RCC 7860 (cell line): ENCODE measurements at regions not wholly inside any gene's neighbourhood (a gene's known extent, or its start where the extent isn't known, plus 50 kb on each side); places are given as distances from the start of the nearest gene placed in this dataset.
"Not testable (repeated sequence)": the region's sequence is repeated elsewhere in the genome, so short reads cannot be mapped to it uniquely, and the experiment has no call there.

Experiments used
- DNase-seq: peaks from one replicate; pipeline ENCODE4 v3.0.0-alpha.2; 2015; ENCODE audit warnings: low spot score
- FAIRE-seq: peaks from 2 replicates; lab custom pipeline; 2012; peaks lifted over from hg19 to GRCh38; lab: Jason Lieb, UNC

DNA sequence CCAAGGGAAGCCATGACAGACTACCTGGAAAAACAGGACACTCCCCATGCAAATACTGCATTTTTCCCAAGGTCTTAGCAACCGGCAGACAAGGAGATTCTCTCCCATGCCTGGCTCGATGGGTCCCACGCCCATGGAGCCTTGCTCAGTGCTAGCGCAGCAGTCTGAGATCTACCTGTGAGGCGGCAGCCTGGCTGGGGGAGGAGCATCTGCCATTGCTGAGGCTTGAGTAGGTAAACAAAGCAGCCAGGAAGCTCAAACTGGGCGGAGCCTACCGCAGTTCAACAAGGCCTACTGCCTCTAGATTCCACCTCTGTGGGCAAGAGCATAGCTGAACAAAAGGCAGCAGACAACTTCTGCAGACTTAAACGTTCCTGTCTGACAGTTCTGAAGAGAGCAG is 1417.2 kb downstream of the FSTL5 start:
- not testable (repeated sequence) for DNase-seq, FAIRE-seq

DNA sequence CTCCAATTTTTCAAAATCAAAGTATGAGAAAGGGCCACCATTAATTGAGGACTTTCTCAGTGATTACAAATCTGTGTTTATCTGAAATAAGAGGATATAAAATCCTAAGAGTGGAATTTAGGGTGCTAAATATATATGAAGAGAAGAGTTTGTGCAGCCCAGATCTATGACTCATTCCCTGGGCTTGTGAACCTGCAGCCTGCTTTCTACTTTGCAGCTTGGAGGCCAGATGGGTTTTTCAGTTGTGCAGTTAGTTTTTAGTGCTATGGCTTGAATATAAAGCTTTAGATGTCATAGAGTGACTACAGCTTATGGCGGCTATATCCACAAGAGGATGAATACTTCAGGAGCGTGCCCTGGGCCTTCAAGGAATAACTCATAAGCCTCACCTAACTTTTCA is 1391.1 kb downstream of the FSTL5 start:
- FAIRE-seq (no peak), DNase-seq (no peak)

DNA sequence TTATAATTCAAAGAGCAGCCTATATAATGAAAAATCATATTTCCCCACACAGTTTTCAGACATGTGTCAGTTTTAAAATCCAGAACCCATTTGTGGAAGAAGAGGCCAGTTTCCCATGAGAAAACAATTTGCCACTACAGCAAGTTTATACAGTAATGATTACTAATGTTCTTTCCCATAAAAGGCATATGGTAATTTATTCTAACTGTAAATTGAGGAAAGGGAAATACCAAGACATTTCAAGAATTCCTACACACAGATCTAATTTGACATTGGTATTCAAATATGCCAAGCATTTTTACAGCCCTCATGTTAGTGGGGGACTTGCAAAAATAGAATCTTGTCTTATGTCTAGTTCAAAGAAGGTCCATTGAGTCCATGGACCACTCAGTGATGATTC is 1368.6 kb downstream of the FSTL5 start:
- no peak for FAIRE-seq

DNA sequence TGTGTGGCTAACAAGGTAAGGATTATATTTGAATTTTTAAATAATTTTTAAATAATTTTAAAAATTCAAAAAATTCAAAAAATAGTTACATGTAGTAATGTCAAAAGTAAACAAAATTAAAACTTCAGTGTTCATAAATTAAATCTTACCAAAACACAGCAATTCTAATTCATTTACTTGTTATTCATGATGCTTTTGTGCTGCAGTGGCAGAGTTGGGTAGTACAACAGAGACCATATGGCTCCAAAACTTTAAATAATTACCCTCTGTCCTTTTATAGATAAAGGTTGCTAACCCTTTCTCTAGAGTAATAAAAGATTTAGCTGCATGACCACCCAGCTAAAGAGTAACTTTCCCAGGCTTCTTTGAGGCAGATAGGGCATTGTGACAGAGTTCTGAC is 1355.6 kb downstream of the FSTL5 start:
- no peak for DNase-seq
- FAIRE-seq = no peak

More for the DNA sequence above, 1368.6 kb downstream of the FSTL5 start:
- DNase-seq = no peak

DNA sequence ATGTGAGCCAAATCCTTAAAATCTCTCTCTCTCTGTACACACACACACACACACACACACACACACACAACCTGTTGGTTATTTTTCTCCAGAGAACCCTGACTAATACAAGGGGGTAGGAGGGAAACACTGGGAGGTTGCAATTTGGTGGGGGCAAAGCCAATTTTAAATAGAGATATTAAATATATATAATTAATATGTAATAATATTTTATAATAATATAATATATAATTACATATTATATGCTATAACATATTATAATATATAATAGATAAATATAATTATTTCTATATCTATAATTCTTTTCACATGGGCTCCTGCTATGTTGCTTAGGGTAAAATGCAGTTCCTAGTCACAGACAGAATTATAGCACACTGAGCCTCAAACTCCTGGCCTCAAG is 1354.2 kb downstream of the FSTL5 start:
- no peak for FAIRE-seq
- DNase-seq = no peak

DNA sequence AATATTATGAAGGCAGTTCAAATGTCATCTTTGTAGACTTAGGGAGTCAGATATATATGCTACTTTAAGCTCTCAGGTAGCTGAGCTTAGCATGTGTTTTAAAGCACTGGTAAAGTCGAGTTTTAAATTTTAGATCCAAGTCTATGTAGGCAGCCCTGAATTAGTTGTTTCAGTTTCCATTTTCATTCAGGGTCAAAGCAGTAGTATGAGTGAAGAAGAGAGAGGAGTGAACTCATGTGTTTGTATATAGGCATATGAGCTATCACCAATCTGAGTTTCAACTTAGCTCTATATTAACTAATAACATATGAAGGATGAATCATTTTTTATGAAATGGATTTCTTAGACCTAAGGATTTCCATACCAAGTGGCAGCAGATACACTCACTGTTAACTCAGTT is 1353.4 kb downstream of the FSTL5 start:
- DNase-seq (no peak), FAIRE-seq (no peak)

DNA sequence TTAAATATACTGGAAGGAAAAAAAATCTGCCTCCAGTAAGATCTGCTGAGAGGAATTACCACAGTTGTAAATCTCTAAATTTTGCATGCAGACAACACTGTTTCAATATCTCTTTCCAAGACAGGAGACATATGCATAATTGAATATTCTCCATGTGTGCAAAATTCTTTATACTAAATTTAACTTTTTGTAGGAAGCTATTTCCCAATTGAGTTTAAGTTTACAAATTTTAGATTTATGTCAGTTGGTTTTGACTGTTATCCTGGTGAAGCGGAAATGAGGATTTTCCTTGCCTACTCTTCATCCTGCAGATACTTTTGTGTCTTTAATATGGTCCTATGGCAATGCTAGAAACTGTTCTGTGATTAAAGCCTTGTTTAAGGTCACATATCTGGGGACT is 1352.9 kb downstream of the FSTL5 start:
- DNase-seq = no peak
- no peak for FAIRE-seq

DNA sequence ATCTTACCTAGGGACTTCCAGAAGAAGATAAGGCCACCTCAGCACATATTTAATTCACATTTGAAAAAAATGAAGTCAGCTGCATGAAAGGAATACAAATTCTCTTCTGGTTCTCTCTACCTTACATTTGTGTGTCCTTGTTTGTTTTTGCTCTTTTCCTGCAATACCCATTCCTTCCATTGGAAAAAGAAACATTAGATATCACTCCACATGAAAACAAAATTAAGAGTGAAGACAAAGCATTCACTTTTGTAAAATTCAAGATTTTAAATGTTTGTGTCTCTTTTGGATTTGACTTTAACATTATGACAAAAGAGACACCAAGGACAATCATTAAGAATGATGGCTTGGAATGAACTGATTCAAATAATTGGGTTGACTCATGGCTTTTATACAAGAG is 1351.8 kb downstream of the FSTL5 start:
- no peak for FAIRE-seq
- no peak for DNase-seq

DNA sequence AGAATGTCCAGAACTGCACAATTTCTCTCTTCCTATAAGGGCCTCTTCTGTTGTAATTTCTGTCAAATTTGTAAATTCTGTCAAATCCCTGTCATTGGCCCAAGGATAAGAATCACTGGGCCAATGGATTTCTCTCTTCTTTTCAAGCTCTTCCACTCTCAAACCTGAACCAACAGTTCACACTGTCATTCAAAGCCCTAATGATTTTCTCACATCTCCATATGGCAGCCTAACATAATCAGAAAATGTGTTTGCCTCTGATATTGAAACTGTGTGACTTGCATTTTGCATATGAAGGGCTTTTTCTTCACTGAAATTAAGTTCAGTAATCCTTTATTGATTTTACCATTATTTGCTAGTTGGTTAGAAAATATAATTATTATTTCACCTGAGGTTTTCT is 1349.1 kb downstream of the FSTL5 start:
- no peak for FAIRE-seq
- DNase-seq = no peak

DNA sequence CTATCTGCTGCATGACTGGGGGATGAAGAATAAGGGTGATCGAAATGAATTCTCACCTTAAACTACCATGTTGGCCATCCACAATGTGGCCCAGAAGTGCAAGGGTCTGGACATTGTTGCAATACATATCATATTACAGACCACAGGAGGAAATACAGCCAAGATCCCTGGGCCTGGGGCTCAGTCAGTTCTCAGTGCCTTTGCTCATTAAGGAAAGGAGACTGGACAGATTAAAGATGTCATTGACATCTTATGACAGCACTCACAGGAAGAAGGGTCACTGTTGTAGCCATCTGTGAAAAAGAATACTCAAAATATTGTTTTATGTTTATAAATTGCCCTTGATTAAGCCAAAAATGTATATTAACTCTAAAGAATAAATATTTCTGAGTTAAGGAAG is 1345.2 kb downstream of the FSTL5 start:
- no peak for DNase-seq
- FAIRE-seq = no peak

DNA sequence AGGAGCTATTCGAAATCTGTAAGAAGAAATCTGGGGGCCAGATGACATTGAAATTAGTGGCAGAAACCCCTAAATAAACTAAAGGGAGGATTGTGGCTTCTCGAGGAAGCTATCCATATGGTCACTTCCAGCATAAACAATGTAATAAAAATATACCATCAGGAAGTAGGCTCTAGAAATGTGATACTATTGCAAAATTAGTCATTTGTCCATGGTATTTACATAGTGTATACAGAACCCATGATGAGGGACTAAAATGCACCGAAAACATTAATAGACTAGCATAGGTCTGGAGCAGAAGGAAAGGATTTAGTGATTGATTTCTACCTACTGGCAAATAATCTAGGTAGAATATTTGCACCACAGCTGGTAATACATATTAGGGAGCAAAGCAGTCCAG is 1344.0 kb downstream of the FSTL5 start:
- no peak for FAIRE-seq

DNA sequence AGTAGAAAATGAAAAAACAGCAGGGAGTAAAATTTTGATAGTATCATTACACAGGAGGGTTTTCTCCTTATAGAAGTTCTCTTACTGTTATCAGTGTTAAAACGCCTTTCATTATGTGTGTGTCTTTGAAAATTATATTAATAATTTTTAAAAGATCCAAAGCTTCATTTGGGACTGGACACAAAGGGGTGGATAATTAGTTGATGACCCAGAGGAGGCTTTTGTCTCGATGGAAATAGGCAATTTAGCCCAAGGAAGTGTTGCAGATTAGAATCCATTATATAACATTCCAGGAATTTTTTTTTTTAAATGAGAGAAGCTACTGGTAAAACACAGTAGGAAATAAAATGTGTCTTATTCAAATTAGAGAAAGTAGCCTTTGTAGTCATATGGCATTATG is 1339.3 kb downstream of the FSTL5 start:
- FAIRE-seq (no peak), DNase-seq (no peak)

More for the DNA sequence above, 1344.0 kb downstream of the FSTL5 start:
- no peak for DNase-seq

DNA sequence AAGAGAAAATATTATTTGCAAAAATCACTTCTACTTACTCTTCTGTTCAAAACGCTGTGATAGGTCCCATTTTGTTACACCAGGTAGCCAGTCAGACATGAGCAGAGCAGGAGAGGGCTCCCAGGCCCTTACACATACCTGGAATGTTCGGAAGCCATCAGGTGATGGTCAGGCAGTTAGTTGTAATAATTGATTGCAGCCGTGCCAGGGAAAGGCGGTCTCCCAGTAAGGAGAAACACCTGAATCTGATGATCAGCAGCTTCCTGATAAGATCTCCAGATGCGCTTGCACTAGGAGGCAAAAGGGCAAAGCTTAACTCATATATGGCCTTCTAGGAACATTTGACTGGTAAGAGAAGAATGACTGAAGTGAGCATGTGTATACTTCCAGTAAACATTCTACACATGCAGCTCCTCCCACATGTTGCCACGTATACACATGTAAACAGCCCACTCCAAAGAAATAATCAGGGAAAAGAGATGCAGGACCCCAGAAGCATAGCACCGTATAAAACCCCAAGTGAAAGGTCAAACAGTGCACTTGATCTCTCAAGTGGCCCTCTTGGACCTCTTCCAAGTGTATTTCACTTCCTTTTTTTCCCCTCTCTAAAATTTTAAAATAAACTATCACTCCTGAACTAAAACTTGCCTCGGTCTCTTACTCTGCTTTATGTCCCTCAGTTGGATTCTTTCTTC is 1338.0 kb downstream of the FSTL5 start:
- FAIRE-seq = no peak
- no peak for DNase-seq

DNA sequence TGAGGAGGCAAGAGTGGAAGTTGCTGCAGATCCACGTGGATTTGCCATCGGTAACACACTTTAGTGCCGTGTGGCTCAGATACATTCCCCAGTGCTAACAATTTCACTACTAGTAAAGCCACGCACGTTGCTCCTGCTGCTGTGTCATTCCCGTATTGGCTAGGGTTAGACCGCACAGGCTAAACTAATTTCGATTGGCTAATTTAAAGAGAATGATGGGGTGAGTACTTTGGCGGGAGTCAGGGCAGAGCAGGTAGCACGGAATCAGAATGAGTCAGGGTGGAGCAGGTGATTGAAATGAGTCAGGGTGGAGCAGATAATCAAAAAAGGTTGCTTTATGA is 1337.5 kb downstream of the FSTL5 start:
- FAIRE-seq = no peak

DNA sequence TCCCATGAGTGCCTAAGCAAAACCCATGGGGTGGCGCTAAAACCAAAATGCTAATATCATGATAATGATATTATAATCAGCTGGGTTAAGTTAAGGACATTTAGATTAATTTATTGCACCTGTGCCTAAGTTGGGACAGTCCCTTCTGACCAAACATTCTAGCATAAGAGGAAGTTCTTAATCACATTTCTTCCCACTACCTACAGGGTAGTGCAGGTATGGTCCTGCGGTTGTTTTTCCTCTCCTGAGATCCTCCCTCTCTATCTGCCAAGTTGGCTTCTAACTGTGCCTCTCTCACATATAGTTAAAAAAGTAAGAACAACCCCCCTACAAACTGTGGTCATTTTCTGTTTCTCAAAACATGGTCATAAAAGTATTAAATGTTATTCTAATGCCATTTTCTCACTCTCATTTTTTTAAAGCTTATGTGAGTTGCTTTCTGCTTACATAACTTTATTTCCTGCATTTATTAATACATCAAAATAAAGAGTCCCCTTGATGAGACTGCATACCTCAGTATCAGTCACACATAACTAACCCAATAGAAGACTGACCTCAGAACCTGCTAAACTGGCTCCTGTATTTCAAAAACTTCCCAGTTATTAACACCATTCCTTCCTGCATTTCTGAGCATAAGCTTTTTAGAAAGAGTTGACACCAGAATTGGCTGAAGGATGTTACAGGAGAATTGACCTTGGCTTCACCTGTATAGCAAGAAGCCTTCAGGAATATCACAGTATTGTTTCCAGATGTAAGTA is 1332.5 kb downstream of the FSTL5 start:
- FAIRE-seq = no peak
- DNase-seq = no peak

More for the DNA sequence above, 1337.5 kb downstream of the FSTL5 start:
- DNase-seq = no peak

DNA sequence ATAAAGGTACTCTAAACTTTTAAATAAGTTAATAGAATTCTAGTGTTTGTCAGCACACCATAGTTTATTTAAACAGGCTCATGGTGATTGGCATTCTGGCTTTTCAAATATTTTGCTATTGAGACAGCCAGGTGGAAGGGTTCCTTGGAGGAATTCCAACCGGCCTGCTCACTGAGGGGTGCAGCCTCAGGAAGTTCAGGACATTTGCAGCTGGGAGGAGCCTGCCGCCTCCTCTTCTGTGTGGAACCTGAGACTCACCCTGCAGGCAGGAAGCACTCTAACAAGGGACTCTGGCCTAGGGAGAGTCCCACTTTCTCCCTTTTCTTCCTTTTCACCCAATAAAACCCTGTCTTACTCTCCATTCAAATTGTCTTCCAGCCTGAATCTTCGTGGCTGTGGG is 1328.0 kb downstream of the FSTL5 start:
- FAIRE-seq (no peak), DNase-seq (no peak)

DNA sequence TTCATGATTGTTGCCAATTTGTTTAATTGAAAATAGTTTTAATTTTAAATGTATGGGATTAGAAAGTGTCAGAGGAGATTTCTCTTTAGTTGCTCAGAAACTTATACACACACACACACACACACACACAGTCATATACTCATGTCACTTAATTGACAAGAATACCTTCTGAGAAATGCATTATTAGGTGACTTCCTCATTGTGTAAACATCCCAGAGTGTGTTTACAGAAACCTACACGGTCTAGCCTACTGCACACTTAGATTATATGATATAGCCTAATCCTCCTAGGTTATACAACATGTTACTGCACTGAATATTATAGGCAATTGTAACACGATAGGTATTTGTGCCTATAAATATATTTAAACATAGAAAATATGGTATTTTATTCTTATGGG is 1327.4 kb downstream of the FSTL5 start:
- DNase-seq = no peak

DNA sequence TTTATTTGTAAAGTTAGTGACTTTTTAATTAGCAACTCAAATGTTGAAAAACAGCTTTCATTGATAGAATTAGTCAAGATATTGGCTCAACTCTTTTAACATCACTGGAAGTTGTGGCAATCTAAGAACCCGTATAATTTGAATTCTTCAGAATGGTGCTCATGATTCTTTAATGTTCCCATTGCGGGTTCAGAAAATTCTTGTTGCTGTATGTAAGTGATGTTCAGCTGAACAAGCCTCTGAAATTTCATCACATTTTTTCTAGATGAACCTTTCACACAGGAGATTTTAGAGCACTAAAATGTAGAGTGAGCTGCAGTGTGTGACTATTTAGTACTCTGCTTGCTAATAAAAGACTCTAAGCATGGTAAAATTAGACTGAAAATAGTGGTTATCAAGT is 1317.7 kb downstream of the FSTL5 start:
- DNase-seq (no peak), FAIRE-seq (no peak)

More for the DNA sequence above, 1327.4 kb downstream of the FSTL5 start:
- FAIRE-seq = no peak

DNA sequence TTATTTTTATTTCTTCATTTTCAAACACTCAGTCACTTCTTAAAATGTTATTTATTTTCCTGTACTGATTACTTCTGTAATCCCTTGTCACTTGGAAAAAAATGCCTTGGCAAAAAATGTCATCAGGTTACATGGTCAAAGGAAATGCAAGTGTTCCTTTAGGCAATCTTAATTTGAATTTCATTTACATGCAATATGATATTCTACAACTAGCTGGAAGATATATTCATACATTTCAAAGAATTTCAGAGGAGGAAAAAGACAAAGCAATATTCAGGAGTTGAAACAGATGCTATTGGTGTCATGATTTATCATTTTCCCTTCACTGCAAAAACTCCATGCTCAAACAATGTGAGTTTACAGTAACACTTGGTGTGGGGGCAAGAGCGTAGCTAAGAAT is 1316.6 kb downstream of the FSTL5 start:
- no peak for DNase-seq
- no peak for FAIRE-seq

DNA sequence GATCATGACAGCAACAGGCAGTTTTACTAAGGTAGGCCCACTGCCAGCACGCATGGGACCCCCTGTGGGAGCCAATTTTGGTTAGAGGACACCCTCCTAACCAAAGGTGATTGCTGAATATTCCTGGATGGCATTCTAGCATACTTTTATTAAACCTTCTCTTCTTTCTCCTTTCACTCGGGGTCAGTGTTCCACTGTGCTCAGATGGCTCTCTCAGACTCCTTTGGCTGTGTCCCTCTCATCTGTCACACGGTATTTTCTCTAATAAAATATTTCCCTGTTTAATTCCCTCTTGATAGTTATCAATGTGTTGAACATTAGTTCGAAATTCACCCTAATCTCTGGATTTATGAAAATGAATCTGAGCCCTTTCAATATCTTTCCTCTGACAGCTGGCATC is 1315.3 kb downstream of the FSTL5 start:
- FAIRE-seq (no peak), DNase-seq (no peak)

DNA sequence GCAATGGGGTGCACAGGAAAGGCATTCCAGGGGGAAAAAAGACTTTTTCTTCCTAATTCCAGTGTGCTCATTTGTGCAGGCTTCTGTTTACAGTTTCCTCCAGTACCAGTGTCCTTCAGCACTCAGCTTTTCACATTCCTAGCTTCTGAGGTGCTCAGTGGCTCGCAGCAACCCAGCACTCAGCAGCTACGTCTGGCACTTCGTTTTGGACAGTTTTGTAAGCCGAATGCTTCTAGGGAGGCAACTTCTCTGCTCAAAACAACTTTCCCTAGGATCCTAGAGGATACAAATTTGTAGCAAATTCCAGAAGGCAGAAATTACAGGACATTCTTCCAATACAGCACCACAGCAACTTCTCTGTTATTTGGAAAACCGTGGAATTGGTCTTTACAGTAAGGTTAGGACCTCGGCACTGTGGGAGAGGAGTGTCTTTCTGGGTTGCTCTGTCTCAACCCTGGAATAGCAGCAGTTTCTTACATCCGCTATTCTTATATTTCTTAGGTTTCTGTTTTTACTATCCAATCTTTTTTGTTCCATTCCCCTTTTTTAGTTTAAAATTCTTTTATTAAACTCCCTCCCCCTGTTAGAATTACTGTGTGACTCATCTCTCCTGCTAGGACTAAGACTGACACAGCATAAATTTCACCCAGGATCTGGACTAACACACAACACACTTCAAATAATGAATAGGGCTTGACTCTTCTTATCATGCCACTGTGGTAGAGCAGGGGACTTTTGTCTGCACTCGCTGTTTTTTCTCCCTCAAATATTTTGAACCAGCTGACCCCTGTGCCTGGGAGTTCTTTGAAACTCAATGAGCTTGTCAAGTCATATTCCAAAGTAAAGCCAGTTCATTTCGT is 1314.7 kb downstream of the FSTL5 start:
- DNase-seq (peak; percentile 11), FAIRE-seq (no peak)

DNA sequence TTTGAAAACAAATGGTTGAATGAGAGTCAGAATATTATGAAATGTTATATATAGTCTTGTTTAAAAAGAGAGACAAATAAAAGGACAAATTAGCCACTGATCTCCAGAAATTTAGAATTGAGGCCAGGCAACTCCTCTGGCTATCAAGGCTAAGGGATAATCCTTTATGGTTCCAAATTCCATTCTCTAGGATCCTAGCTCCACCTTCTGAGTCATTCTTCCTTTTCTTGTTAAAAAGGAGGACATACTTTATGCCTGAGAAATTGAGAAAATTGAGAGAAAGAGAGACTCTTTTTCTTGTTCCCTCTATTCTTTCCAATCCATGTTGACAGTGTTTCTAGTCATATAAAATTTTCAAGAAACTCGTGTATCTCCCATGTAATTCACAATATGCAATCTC is 1299.5 kb downstream of the FSTL5 start:
- DNase-seq (no peak), FAIRE-seq (no peak)
